Mesenchymal stem cell (in vitro differentiated cells and primary cell): ENCODE measurements at regions not wholly inside any gene's neighbourhood (a gene's known extent, or its start where the extent isn't known, plus 50 kb on each side); places are given as distances from the start of the nearest gene placed in this dataset.

Experiments
- DNase-seq: peaks from one replicate; pipeline ENCODE4 v3.0.0-alpha.2; 2013
- H2AFZ ChIP-seq: one replicate; pipeline ENCODE4 v1.6.1; 2013; ENCODE audit warnings: low read depth, mild to moderate bottlenecking, control low read depth, inconsistent platforms, low read length, moderate library complexity
- H2AK5ac ChIP-seq: 2 replicates; pipeline ENCODE4 v1.6.1; 2013; ENCODE audit warnings: low read length, moderate library complexity, mild to moderate bottlenecking, inconsistent platforms; ENCODE audit not compliant: severe bottlenecking
- H2BK120ac ChIP-seq: one replicate; pipeline ENCODE4 v1.6.1; 2013; ENCODE audit warnings: low read depth, mild to moderate bottlenecking, inconsistent platforms, low read length, moderate library complexity
- H2BK12ac ChIP-seq, 2 experiments: one replicate each; pipeline ENCODE4 v1.6.1; 2013; ENCODE audit warnings: inconsistent platforms in 2 of 2, low read length in 2 of 2, mild to moderate bottlenecking in 2 of 2, moderate library complexity in 2 of 2, control low read depth in 1 of 2
- H2BK15ac ChIP-seq: one replicate; pipeline ENCODE4 v1.6.1; 2013; ENCODE audit warnings: mild to moderate bottlenecking, low read depth, inconsistent platforms; ENCODE audit not compliant: poor library complexity, severe bottlenecking
- H2BK5ac ChIP-seq: 2 replicates; pipeline ENCODE4 v1.6.1; 2013; ENCODE audit warnings: low read depth, mild to moderate bottlenecking, low read length, control low read depth, inconsistent platforms; ENCODE audit not compliant: poor library complexity, severe bottlenecking
- H3K14ac ChIP-seq, 2 experiments: one replicate each; pipeline ENCODE4 v1.6.1; 2013; ENCODE audit warnings: inconsistent platforms in 2 of 2, low read length in 2 of 2, control low read depth in 1 of 2, mild to moderate bottlenecking in 1 of 2, moderate library complexity in 1 of 2
- H3K18ac ChIP-seq, 2 experiments: one replicate each; pipeline ENCODE4 v1.6.1; 2013; ENCODE audit warnings: inconsistent platforms in 2 of 2, low read length in 2 of 2, control low read depth in 1 of 2, low read depth in 1 of 2, mild to moderate bottlenecking in 1 of 2
- H3K23ac ChIP-seq, 2 experiments: one replicate each; pipeline ENCODE4 v1.6.1; 2013; ENCODE audit warnings: inconsistent platforms in 2 of 2, low read length in 2 of 2, mild to moderate bottlenecking in 2 of 2, moderate library complexity in 2 of 2, control low read depth in 1 of 2
- H3K27ac ChIP-seq: 2 replicates; pipeline ENCODE4 v1.5.1; 2013; ENCODE audit warnings: mild to moderate bottlenecking, moderate library complexity, low read length, control low read depth, inconsistent platforms; ENCODE audit not compliant: poor library complexity, severe bottlenecking
- H3K27me3 ChIP-seq, 2 experiments: 2 replicates each; pipeline versions ENCODE4 v1.6.1 to v1.7.0; 2013; ENCODE audit warnings: low read length in 2 of 2, mild to moderate bottlenecking in 2 of 2, moderate library complexity in 2 of 2, control low read depth in 1 of 2, inconsistent platforms in 1 of 2; ENCODE audit not compliant: control insufficient read depth in 1 of 2, insufficient read depth in 1 of 2
- H3K36me3 ChIP-seq, 2 experiments: 2 replicates each; pipeline versions ENCODE4 v1.6.1 to v1.7.0; 2013; ENCODE audit warnings: low read length in 2 of 2, control low read depth in 1 of 2, inconsistent platforms in 1 of 2, low read depth in 1 of 2, mild to moderate bottlenecking in 1 of 2; ENCODE audit not compliant: insufficient read depth in 2 of 2, control insufficient read depth in 1 of 2
- H3K4ac ChIP-seq, 2 experiments: one replicate each; pipeline ENCODE4 v1.6.1; 2013; ENCODE audit warnings: inconsistent platforms in 2 of 2, low read length in 2 of 2, mild to moderate bottlenecking in 2 of 2, moderate library complexity in 2 of 2, control low read depth in 1 of 2, low read depth in 1 of 2
- H3K4me1 ChIP-seq: 2 replicates; pipeline ENCODE4 v1.6.1; 2013; ENCODE audit warnings: low read depth, low read length, control low read depth; ENCODE audit not compliant: control insufficient read depth, insufficient read depth
- H3K4me2 ChIP-seq: 2 replicates; pipeline ENCODE4 v1.6.1; 2013; ENCODE audit warnings: low read length, mild to moderate bottlenecking, inconsistent platforms; ENCODE audit not compliant: poor library complexity, severe bottlenecking
- H3K4me3 ChIP-seq, 2 experiments: 2 replicates each; pipeline versions ENCODE4 v1.5.1 to v1.7.0; 2013; ENCODE audit warnings: low read length in 2 of 2, mild to moderate bottlenecking in 2 of 2, control low read depth in 1 of 2, low read depth in 1 of 2; ENCODE audit not compliant: insufficient read depth in 1 of 2
- H3K79me1 ChIP-seq: replicated peaks from 2 replicates; pipeline ENCODE4 v1.6.1; 2013; ENCODE audit warnings: mild to moderate bottlenecking, control low read depth, low read length, inconsistent platforms; ENCODE audit not compliant: poor library complexity, severe bottlenecking
- H3K9ac ChIP-seq: 2 replicates; pipeline ENCODE4 v1.7.0; 2013; ENCODE audit warnings: mild to moderate bottlenecking, low read length, moderate library complexity
- H3K9me3 ChIP-seq: 2 replicates; pipeline ENCODE4 v1.7.0; 2013; ENCODE audit warnings: mild to moderate bottlenecking, low read length; ENCODE audit not compliant: control insufficient read depth
- H4K8ac ChIP-seq: one replicate; pipeline ENCODE4 v1.6.1; 2013; ENCODE audit warnings: inconsistent platforms, mild to moderate bottlenecking, low read length, moderate library complexity
- H4K91ac ChIP-seq: one replicate; pipeline ENCODE4 v1.6.1; 2013; ENCODE audit warnings: mild to moderate bottlenecking, low read length, inconsistent platforms
- WGBS: methylation state at CpG from one replicate; pipeline ENCODE4 v1.1.7; 2013; ENCODE audit warnings: mixed read lengths; 5-methylcytosine and 5-hydroxymethylcytosine counted together

DNA sequence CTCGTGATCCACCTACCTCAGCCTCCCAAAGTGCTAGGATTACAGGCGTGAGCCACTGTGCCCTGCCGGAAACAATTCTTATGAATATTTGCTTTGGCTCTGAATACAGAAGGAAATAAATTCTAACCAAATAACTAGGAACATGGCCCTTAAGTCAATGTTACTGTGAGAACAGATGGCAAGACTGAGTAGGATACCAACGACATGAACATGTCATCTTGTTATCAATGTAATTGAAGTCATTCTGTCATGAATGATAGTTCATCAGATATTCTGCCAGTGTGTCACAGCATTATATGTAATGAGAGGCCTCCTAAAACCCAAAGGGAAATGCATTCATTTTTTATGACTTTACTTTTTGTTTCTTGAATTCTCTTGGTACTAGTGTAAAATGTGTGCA is 548.8 kb downstream of the MCTP2 start:
- Histone ChIP-seq H3K14ac (no peak overlapping the region), H2AK5ac (no peak overlapping the region), H4K8ac (no peak overlapping the region), H3K9ac (no peak overlapping the region), H3K23ac (no peak overlapping the region), H3K4me2 (no peak overlapping the region), H3K4me3 (no peak overlapping the region), H3K4me1 (no peaks in the 10 kb centered on the region), H3K79me1 (no peaks in the 10 kb centered on the region), H3K9me3 (peaks cover 9% of the 10 kb centered on the region), H3K27ac (no peak overlapping the region), H2BK12ac (no peak overlapping the region), H2BK15ac (no peak overlapping the region), H2BK5ac (no peak overlapping the region), H2BK120ac (no peak overlapping the region), H3K27me3 (no peaks in the 10 kb centered on the region), H3K18ac (no peak overlapping the region), H3K4ac (no peak overlapping the region), H3K36me3 (no peaks in the 10 kb centered on the region), H2AFZ (no peak overlapping the region), H4K91ac (no peak overlapping the region)
- DNase-seq = no peak
- 100% methylated on average over 3 of the region's 4 CpGs for WGBS

DNA sequence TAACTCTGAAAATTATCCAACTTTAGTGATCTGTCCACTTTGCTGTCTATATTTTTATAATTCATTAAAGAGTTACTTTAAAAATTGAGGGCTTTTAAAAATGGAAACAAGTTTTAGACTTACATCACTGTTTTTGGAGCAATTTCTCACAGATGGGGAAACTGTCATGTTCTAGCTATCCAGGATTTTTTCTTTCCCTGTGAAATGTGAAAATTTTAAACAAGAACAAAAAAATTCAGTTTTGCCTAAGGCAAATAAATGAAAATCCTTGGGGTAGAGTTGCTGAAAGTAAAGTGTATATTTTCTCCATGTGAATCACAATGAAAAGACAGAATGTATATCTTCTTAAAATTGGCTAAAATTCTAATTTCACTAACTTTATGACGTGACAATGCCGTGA is 553.7 kb downstream of the MCTP2 start:
- Histone ChIP-seq H3K4me2 (no peak overlapping the region), H2BK120ac (no peak overlapping the region), H3K18ac (no peak overlapping the region), H3K9ac (no peak overlapping the region), H3K9me3 (peaks cover 17% of the 10 kb centered on the region), H3K27me3 (no peaks in the 10 kb centered on the region), H3K23ac (no peak overlapping the region), H3K79me1 (no peaks in the 10 kb centered on the region), H2BK12ac (no peak overlapping the region), H3K14ac (no peak overlapping the region), H2BK5ac (no peak overlapping the region), H3K36me3 (no peaks in the 10 kb centered on the region), H4K91ac (no peak overlapping the region), H3K27ac (no peak overlapping the region), H3K4ac (no peak overlapping the region), H2AFZ (no peak overlapping the region), H3K4me3 (no peak overlapping the region), H2BK15ac (no peak overlapping the region), H3K4me1 (no peaks in the 10 kb centered on the region), H4K8ac (no peak overlapping the region), H2AK5ac (no peak overlapping the region)
- DNase-seq = no peak
- 87% methylated on average over 2 of the region's 2 CpGs for WGBS

- Histone ChIP-seq H3K4me3 (no peak overlapping the region), H3K79me1 (no peaks in the 10 kb centered on the region), H4K8ac (no peak overlapping the region), H3K36me3 (no peaks in the 10 kb centered on the region), H2AFZ (no peak overlapping the region), H3K18ac (no peak overlapping the region), H2AK5ac (no peak overlapping the region), H2BK12ac (no peak overlapping the region), H3K4ac (no peak overlapping the region), H3K27me3 (no peaks in the 10 kb centered on the region), H2BK120ac (no peak overlapping the region), H3K9me3 (peaks cover 19% of the 10 kb centered on the region), H3K27ac (no peak overlapping the region), H3K4me2 (no peak overlapping the region), H3K14ac (no peak overlapping the region), H3K4me1 (no peaks in the 10 kb centered on the region), H2BK5ac (no peak overlapping the region), H3K23ac (no peak overlapping the region), H3K9ac (no peak overlapping the region), H4K91ac (no peak overlapping the region), H2BK15ac (no peak overlapping the region)
- DNase-seq = no peak
- 86% methylated on average over 2 of the region's 2 CpGs for WGBS
Observed at GRCh38 chr15:94791008-94791407, 559.6 kb downstream of the MCTP2 start.

DNA sequence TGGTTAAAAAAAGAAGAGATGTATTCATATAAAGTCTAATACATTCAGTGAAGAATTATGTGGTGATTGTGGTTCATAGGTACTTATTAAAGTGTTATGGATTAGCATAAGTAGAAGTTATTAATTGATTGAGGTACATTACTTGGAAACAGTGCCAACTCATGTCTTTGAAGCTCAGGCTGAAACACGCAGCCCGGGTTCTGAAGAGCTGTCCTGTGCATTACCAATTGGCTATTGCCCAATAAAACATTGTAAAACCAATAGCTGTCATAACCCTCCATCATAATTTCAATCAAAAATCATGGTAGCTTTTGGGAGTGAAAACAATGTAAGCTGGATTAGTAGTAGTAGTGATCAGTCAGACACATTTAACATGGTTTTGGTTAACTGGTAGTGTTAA is 560.1 kb downstream of the MCTP2 start:
- Histone ChIP-seq H3K18ac (no peak overlapping the region), H3K27ac (no peak overlapping the region)
- no peak for DNase-seq

More for the DNA sequence above, 560.1 kb downstream of the MCTP2 start:
- Histone ChIP-seq H4K8ac (no peak overlapping the region), H3K4ac (no peak overlapping the region), H2BK120ac (no peak overlapping the region), H2AK5ac (no peak overlapping the region), H3K4me2 (no peak overlapping the region), H2AFZ (no peak overlapping the region), H3K23ac (no peak overlapping the region), H2BK12ac (no peak overlapping the region), H2BK15ac (no peak overlapping the region), H2BK5ac (no peak overlapping the region), H3K36me3 (no peaks in the 10 kb centered on the region), H3K79me1 (no peaks in the 10 kb centered on the region), H3K4me3 (no peak overlapping the region), H3K14ac (no peak overlapping the region), H3K27me3 (no peaks in the 10 kb centered on the region), H3K9ac (no peak overlapping the region), H3K9me3 (peaks cover 19% of the 10 kb centered on the region), H3K4me1 (no peaks in the 10 kb centered on the region), H4K91ac (no peak overlapping the region)
- 92% methylated on average over 2 of the region's 2 CpGs for WGBS
